Liver (tissue), 8 donors: ENCODE measurements at regions not wholly inside any gene's neighbourhood (a gene's known extent, or its start where the extent isn't known, plus 50 kb on each side); places are given as distances from the start of the nearest gene placed in this dataset.

ENCODE experiments used
- DNase-seq: peaks from one replicate; pipeline ENCODE4 v3.0.0-alpha.2; 2017; ENCODE audit warnings: low spot score
- H3K27ac ChIP-seq, 2 donors: one replicate each; pipeline ENCODE4 v1.7.0; 2013; ENCODE audit warnings: inconsistent platforms in 2 of 2, low read length in 2 of 2, control low read depth in 1 of 2, low read depth in 1 of 2, mild to moderate bottlenecking in 1 of 2
- H3K27me3 ChIP-seq, 4 donors: one replicate each; pipeline versions ENCODE4 v1.6.1 to v1.7.0; 2013; ENCODE audit warnings: low read length in 3 of 4, inconsistent platforms in 1 of 4, mild to moderate bottlenecking in 1 of 4, moderate library complexity in 1 of 4; ENCODE audit not compliant: control insufficient read depth in 4 of 4, insufficient read depth in 4 of 4
- H3K36me3 ChIP-seq, 4 donors: one replicate each; pipeline versions ENCODE4 v1.6.1 to v1.7.0; 2013; ENCODE audit warnings: low read length in 3 of 4, mild to moderate bottlenecking in 3 of 4, low read depth in 1 of 4, moderate library complexity in 1 of 4; ENCODE audit not compliant: control insufficient read depth in 4 of 4, insufficient read depth in 3 of 4
- H3K4me1 ChIP-seq, 4 donors: one replicate each; pipeline versions ENCODE4 v1.6.1 to v1.7.0; 2013; ENCODE audit warnings: low read length in 3 of 4, mild to moderate bottlenecking in 3 of 4, moderate library complexity in 1 of 4; ENCODE audit not compliant: control insufficient read depth in 4 of 4, insufficient read depth in 4 of 4
- H3K4me3 ChIP-seq, 3 donors: one replicate each; pipeline versions ENCODE4 v1.6.1 to v1.7.0; 2013; ENCODE audit warnings: low read length in 3 of 3, control low read depth in 1 of 3, low read depth in 1 of 3, mild to moderate bottlenecking in 1 of 3
- H3K9ac ChIP-seq, 2 donors: one replicate each; pipeline ENCODE4 v1.7.0; 2013; ENCODE audit warnings: low read length in 2 of 2, mild to moderate bottlenecking in 2 of 2, moderate library complexity in 2 of 2, control low read depth in 1 of 2, low read depth in 1 of 2
- H3K9me3 ChIP-seq, 4 donors: one replicate each; pipeline versions ENCODE4 v1.6.1 to v1.7.0; 2013; ENCODE audit warnings: low read length in 3 of 4; ENCODE audit not compliant: control insufficient read depth in 4 of 4
- ATF3 ChIP-seq: IDR thresholded peaks from 2 replicates; pipeline ENCODE4 v1.6.1; 2016; ENCODE audit warnings: antibody characterized with exemption
- EGR1 ChIP-seq, 2 donors: IDR thresholded peaks; 2 replicates each; pipeline ENCODE4 v1.6.1; 2016 to 2018; ENCODE audit warnings: antibody characterized with exemption in 2 of 2, low read depth in 2 of 2
- FOXA1 ChIP-seq: IDR thresholded peaks from 2 replicates; pipeline ENCODE4 v1.6.1; 2016; ENCODE audit warnings: antibody characterized with exemption
- FOXA2 ChIP-seq: IDR thresholded peaks from 2 replicates; pipeline ENCODE4 v1.6.1; 2016; ENCODE audit warnings: antibody characterized with exemption
- GABPA ChIP-seq, 2 donors: IDR thresholded peaks in 1 of 2; conservative IDR thresholded peaks in 1 of 2; 2 replicates each; pipeline ENCODE4 v1.6.1; 2016; ENCODE audit warnings: antibody characterized with exemption in 2 of 2, mild to moderate bottlenecking in 1 of 2, moderate library complexity in 1 of 2
- HNF4A ChIP-seq, 2 donors: conservative IDR thresholded peaks; 2 replicates each; pipeline ENCODE4 v1.6.1; 2016; ENCODE audit warnings: antibody characterized with exemption in 2 of 2, mild to moderate bottlenecking in 2 of 2
- HNF4G ChIP-seq: IDR thresholded peaks from 2 replicates; pipeline ENCODE4 v1.6.1; 2016; ENCODE audit warnings: antibody characterized with exemption
- JUND ChIP-seq, 2 donors: IDR thresholded peaks; 2 replicates each; pipeline ENCODE4 v1.6.1; 2016; ENCODE audit warnings: antibody characterized with exemption in 2 of 2
- NR2F2 ChIP-seq: IDR thresholded peaks from 2 replicates; pipeline ENCODE4 v1.6.1; 2016; ENCODE audit warnings: antibody characterized with exemption
- RAD21 ChIP-seq, 2 donors: IDR thresholded peaks; 2 replicates each; pipeline ENCODE4 v1.6.1; 2016; ENCODE audit warnings: antibody characterized with exemption in 2 of 2, mild to moderate bottlenecking in 2 of 2
- RXRA ChIP-seq, 2 donors: IDR thresholded peaks; 2 replicates each; pipeline ENCODE4 v1.6.1; 2017 to 2018; ENCODE audit warnings: antibody characterized with exemption in 2 of 2, mild to moderate bottlenecking in 1 of 2
- SP1 ChIP-seq: IDR thresholded peaks from 2 replicates; pipeline ENCODE4 v1.6.1; 2018; ENCODE audit warnings: antibody characterized with exemption, mild to moderate bottlenecking
- TAF1 ChIP-seq: conservative IDR thresholded peaks from 2 replicates; pipeline ENCODE4 v1.6.1; 2016; ENCODE audit warnings: antibody characterized with exemption, mild to moderate bottlenecking
- YY1 ChIP-seq: IDR thresholded peaks from 2 replicates; pipeline ENCODE4 v1.6.1; 2016; ENCODE audit warnings: antibody characterized with exemption, mild to moderate bottlenecking
- ZBTB33 ChIP-seq: IDR thresholded peaks from 2 replicates; pipeline ENCODE4 v1.6.1; 2016; ENCODE audit warnings: antibody characterized with exemption
- whole genome bisulfite sequencing: extraction: QIAGEN DNeasy Blood & Tissue Kit; methylation state at CpG from one replicate; pipeline ENCODE4 v1.1.7; 2013; 5-methylcytosine and 5-hydroxymethylcytosine counted together
- TF ChIP-seq, protein P1 (sequence below): fragments of 150-350 bp; IDR thresholded peaks from 2 replicates; pipeline ENCODE4 v1.5.1; 2017; ENCODE audit warnings: improper control_type of control experiment, low read depth, low read length; ENCODE audit not compliant: missing input control
- TF ChIP-seq, protein P2 (sequence below): IDR thresholded peaks from 2 replicates; pipeline ENCODE4 v1.6.1; 2016; ENCODE audit warnings: antibody characterized with exemption
- TF ChIP-seq, protein P3 (sequence below): IDR thresholded peaks from 2 replicates; pipeline ENCODE4 v1.6.1; 2016; ENCODE audit warnings: antibody characterized with exemption, mild to moderate bottlenecking
- donor health status: healthy.
- donor health status: healthy.
- donor health status: healthy.
- donor health status: healthy.
- donor health status: healthy.

- TF ChIP-seq ZBTB33 (no peak), RAD21 (IDR thresholded peaks at IDR 0.05) (no peak)
These were observed 326.5 kb downstream of the BCL11A start (continued) for GRCh38 chr2:60226943-60227342.

GRCh38 chr2:60226191-60226590, 327.3 kb downstream of the BCL11A start:
- TF ChIP-seq JUND (IDR thresholded peaks at IDR 0.05): no peak
- no peak for TF ChIP-seq ZBTB33
- TF ChIP-seq, protein P1, sequence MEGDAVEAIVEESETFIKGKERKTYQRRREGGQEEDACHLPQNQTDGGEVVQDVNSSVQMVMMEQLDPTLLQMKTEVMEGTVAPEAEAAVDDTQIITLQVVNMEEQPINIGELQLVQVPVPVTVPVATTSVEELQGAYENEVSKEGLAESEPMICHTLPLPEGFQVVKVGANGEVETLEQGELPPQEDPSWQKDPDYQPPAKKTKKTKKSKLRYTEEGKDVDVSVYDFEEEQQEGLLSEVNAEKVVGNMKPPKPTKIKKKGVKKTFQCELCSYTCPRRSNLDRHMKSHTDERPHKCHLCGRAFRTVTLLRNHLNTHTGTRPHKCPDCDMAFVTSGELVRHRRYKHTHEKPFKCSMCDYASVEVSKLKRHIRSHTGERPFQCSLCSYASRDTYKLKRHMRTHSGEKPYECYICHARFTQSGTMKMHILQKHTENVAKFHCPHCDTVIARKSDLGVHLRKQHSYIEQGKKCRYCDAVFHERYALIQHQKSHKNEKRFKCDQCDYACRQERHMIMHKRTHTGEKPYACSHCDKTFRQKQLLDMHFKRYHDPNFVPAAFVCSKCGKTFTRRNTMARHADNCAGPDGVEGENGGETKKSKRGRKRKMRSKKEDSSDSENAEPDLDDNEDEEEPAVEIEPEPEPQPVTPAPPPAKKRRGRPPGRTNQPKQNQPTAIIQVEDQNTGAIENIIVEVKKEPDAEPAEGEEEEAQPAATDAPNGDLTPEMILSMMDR: no peak
- TF ChIP-seq RAD21 (IDR thresholded peaks at IDR 0.05): no peak
- TF ChIP-seq, protein P2, sequence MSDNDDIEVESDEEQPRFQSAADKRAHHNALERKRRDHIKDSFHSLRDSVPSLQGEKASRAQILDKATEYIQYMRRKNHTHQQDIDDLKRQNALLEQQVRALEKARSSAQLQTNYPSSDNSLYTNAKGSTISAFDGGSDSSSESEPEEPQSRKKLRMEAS: no peak
- TF ChIP-seq GABPA (IDR thresholded peaks at IDR 0.05 in 1 of 2, conservative IDR thresholded peaks at IDR 0.05 in 1 of 2): no peak
- no peak for TF ChIP-seq SP1
- no peak for TF ChIP-seq FOXA1
- no peak for TF ChIP-seq HNF4A (conservative IDR thresholded peaks at IDR 0.05)
- TF ChIP-seq, protein P3, sequence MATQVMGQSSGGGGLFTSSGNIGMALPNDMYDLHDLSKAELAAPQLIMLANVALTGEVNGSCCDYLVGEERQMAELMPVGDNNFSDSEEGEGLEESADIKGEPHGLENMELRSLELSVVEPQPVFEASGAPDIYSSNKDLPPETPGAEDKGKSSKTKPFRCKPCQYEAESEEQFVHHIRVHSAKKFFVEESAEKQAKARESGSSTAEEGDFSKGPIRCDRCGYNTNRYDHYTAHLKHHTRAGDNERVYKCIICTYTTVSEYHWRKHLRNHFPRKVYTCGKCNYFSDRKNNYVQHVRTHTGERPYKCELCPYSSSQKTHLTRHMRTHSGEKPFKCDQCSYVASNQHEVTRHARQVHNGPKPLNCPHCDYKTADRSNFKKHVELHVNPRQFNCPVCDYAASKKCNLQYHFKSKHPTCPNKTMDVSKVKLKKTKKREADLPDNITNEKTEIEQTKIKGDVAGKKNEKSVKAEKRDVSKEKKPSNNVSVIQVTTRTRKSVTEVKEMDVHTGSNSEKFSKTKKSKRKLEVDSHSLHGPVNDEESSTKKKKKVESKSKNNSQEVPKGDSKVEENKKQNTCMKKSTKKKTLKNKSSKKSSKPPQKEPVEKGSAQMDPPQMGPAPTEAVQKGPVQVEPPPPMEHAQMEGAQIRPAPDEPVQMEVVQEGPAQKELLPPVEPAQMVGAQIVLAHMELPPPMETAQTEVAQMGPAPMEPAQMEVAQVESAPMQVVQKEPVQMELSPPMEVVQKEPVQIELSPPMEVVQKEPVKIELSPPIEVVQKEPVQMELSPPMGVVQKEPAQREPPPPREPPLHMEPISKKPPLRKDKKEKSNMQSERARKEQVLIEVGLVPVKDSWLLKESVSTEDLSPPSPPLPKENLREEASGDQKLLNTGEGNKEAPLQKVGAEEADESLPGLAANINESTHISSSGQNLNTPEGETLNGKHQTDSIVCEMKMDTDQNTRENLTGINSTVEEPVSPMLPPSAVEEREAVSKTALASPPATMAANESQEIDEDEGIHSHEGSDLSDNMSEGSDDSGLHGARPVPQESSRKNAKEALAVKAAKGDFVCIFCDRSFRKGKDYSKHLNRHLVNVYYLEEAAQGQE: no peak
- TF ChIP-seq ATF3: no peak
- TF ChIP-seq NR2F2: no peak
- TF ChIP-seq HNF4G: no peak
- no peak for TF ChIP-seq RXRA (IDR thresholded peaks at IDR 0.05)
- TF ChIP-seq YY1: no peak
- TF ChIP-seq TAF1: no peak
- no peak for TF ChIP-seq EGR1 (IDR thresholded peaks at IDR 0.05; ENCODE audit: low read depth in 2 of 2)
- TF ChIP-seq FOXA2: no peak
- Histone ChIP-seq H3K9ac (no peak overlapping the region), H3K4me1 (no peaks in the 10 kb centered on the region), H3K27me3 (no peaks in the 10 kb centered on the region), H3K27ac (no peak overlapping the region), H3K36me3 (no peaks in the 10 kb centered on the region), H3K9me3 (peaks cover 0 to 4% (median 0%) of the 10 kb centered on the region in 4 donors), H3K4me3 (no peak overlapping the region)
- WGBS: 81% methylated on average over 3 of the region's 3 CpGs
- no peak for DNase-seq
